Transverse colon (tissue), 4 donors: ENCODE measurements at regions not wholly inside any gene's neighbourhood (a gene's known extent, or its start where the extent isn't known, plus 50 kb on each side); places are given as distances from the start of the nearest gene placed in this dataset.

Source experiments
- CTCF ChIP-seq, 5 experiments: fragments of 200-600 bp in 3 of 5; fragments of 450-650 bp in 2 of 5; sonication (generic) in 3 of 5; IDR thresholded peaks; 1 replicate in 2 of 5; 2 replicates in 3 of 5; pipeline ENCODE4 v1.5.1; 2016 to 2017; ENCODE audit warnings: antibody characterized with exemption in 5 of 5, inconsistent platforms in 3 of 5, mild to moderate bottlenecking in 2 of 5, moderate library complexity in 1 of 5
- POLR2A ChIP-seq: fragments of 450-650 bp; IDR thresholded peaks from one replicate; pipeline ENCODE4 v1.6.1; 2016; ENCODE audit warnings: antibody characterized with exemption, mild to moderate bottlenecking, moderate library complexity
- POLR2AphosphoS5 ChIP-seq, 3 donors: sonication (generic); formaldehyde crosslinking; IDR thresholded peaks; one replicate each; pipeline ENCODE4 v1.6.1; 2016; ENCODE audit warnings: antibody characterized with exemption in 3 of 3

DNA sequence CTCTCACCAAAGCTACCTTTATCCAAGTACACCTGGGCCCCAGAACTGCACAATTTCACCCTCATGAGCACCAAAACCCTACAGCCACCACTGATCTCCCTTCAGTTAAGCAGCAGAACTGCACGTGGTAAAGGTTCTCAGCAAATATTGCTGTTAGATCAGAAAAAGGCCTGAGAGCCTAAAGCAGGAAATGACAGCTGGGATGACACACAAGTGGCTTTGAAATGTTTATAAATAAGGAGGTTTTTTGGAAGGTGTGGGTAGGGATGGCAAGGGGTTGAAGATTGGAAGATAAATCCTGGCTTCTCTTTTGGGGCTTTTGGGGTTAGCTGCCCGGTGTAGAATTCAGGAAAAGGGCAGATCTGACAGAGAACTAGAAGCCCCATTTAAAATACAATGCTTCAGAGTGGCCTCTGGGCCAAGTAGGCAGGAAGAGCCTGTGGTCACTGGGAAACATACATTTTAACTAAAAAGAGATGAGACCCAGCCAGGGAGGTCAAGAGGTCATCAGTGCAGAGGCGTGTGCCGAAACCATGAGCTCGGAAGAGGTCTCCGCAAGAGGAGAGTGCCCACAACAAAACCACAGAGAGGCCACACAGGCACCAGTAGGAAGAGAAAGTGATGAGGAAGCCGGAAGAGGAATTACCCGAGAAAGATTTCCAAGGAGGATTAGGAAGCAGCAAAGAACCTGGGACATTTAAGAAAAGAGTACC, 916.5 kb downstream of the NLGN4Y start:
- TF ChIP-seq CTCF (IDR thresholded peaks at IDR 0.05) (no peak), POLR2AphosphoS5 (IDR thresholded peaks at IDR 0.05) (no peak), POLR2A (no peak)
